Muscle of leg (tissue), 3 donors: ENCODE measurements at regions not wholly inside any gene's neighbourhood (a gene's known extent, or its start where the extent isn't known, plus 50 kb on each side); places are given as distances from the start of the nearest gene placed in this dataset.

Experiments
- DNase-seq: peaks from one replicate; pipeline ENCODE4 v3.0.0; 2013
- H3K27ac ChIP-seq: one replicate; pipeline ENCODE4 v1.5.1; 2013; ENCODE audit warnings: mild to moderate bottlenecking, low read length, control low read depth
- H3K27me3 ChIP-seq: one replicate; pipeline ENCODE4 v1.6.1; 2013; ENCODE audit warnings: low read length; ENCODE audit not compliant: control insufficient read depth, insufficient read depth
- H3K36me3 ChIP-seq: one replicate; pipeline ENCODE4 v1.6.1; 2013; ENCODE audit warnings: low read length; ENCODE audit not compliant: control insufficient read depth, insufficient read depth
- H3K4me1 ChIP-seq: one replicate; pipeline ENCODE4 v1.6.1; 2013; ENCODE audit warnings: low read length; ENCODE audit not compliant: control insufficient read depth, insufficient read depth
- H3K4me3 ChIP-seq: one replicate; pipeline ENCODE4 v1.5.1; 2013; ENCODE audit warnings: low read length, control low read depth
- H3K9me3 ChIP-seq: replicated peaks from 2 replicates; pipeline ENCODE4 v1.6.1; 2013; ENCODE audit warnings: low read depth, low read length; ENCODE audit not compliant: control insufficient read depth
- WGBS: methylation state at CpG from one replicate; pipeline ENCODE4 v1.1.5; 2013; ENCODE audit warnings: missing lambda C conversion rate; ENCODE audit not compliant: insufficient coverage; 5-methylcytosine and 5-hydroxymethylcytosine counted together

- Histone ChIP-seq H3K27me3 (peaks cover 11% of the 10 kb centered on the region), H3K27ac (no peak overlapping the region)
These were observed 95.8 kb upstream of the FOXA2 start for GRCh38 chr20:22680031-22680740.

GRCh38 chr20:22681591-22682248 is 97.3 kb upstream of the FOXA2 start:
- Histone ChIP-seq H3K9me3 (peaks cover 5% of the 10 kb centered on the region), H3K36me3 (no peaks in the 10 kb centered on the region), H3K4me3 (no peak overlapping the region), H3K27me3 (peaks cover 11% of the 10 kb centered on the region), H3K27ac (no peak overlapping the region), H3K4me1 (peaks cover 2% of the 10 kb centered on the region)
- 29% methylated on average over 2 of the region's 4 CpGs for WGBS
- DNase-seq: peak; percentile 13

More at GRCh38 chr20:22680031-22680740, 95.8 kb upstream of the FOXA2 start:
- Histone ChIP-seq H3K4me1 (no peaks in the 10 kb centered on the region), H3K9me3 (peaks cover 5% of the 10 kb centered on the region), H3K36me3 (no peaks in the 10 kb centered on the region), H3K4me3 (no peak overlapping the region)
- 60% methylated on average over 1 of the region's 9 CpGs for WGBS
- no peak for DNase-seq

- Histone ChIP-seq H3K27me3 (peaks cover 11% of the 10 kb centered on the region), H3K27ac (no peak overlapping the region), H3K9me3 (peaks cover 5% of the 10 kb centered on the region), H3K36me3 (no peaks in the 10 kb centered on the region), H3K4me1 (peaks cover 2% of the 10 kb centered on the region), H3K4me3 (no peak overlapping the region)
- no peak for DNase-seq
- WGBS: 65% methylated on average over 4 of the region's 6 CpGs
These were observed 98.0 kb upstream of the FOXA2 start for GRCh38 chr20:22682381-22682780.

- Histone ChIP-seq H3K4me1 (peaks cover 2% of the 10 kb centered on the region), H3K27ac (no peak overlapping the region), H3K4me3 (no peak overlapping the region), H3K27me3 (peaks cover 8% of the 10 kb centered on the region), H3K9me3 (no peaks in the 10 kb centered on the region), H3K36me3 (no peaks in the 10 kb centered on the region)
- WGBS: 39% methylated on average over 10 of the region's 12 CpGs
- peak; percentile 83 for DNase-seq
These were observed 99.8 kb upstream of the FOXA2 start for GRCh38 chr20:22684072-22684762.

GRCh38 chr20:22684763-22685443 is 100.5 kb upstream of the FOXA2 start:
- H3K27ac ChIP-seq: no peak overlapping the region

GRCh38 chr20:22686097-22686496 is 101.7 kb upstream of the FOXA2 start:
- Histone ChIP-seq H3K4me3 (no peak overlapping the region), H3K4me1 (peaks cover 2% of the 10 kb centered on the region), H3K36me3 (no peaks in the 10 kb centered on the region), H3K27ac (no peak overlapping the region), H3K9me3 (no peaks in the 10 kb centered on the region), H3K27me3 (peaks cover 8% of the 10 kb centered on the region)
- 41% methylated on average over 7 of the region's 7 CpGs for WGBS
- DNase-seq: peak; percentile 65

More at GRCh38 chr20:22684763-22685443, 100.5 kb upstream of the FOXA2 start:
- no peaks in the 10 kb centered on the region for H3K36me3 ChIP-seq
- H3K4me1 ChIP-seq: peaks cover 2% of the 10 kb centered on the region
- peaks cover 8% of the 10 kb centered on the region for H3K27me3 ChIP-seq
- H3K4me3 ChIP-seq: no peak overlapping the region
- no peak for DNase-seq
- H3K9me3 ChIP-seq: no peaks in the 10 kb centered on the region
- 83% methylated on average over 1 of the region's 7 CpGs for WGBS

GRCh38 chr20:22687676-22688349 is 103.4 kb upstream of the FOXA2 start:
- Histone ChIP-seq H3K36me3 (no peaks in the 10 kb centered on the region), H3K4me3 (no peak overlapping the region), H3K4me1 (peaks cover 5% of the 10 kb centered on the region), H3K9me3 (no peaks in the 10 kb centered on the region), H3K27me3 (peaks cover 3% of the 10 kb centered on the region), H3K27ac (no peak overlapping the region)
- no peak for DNase-seq
- WGBS: 73% methylated on average over 4 of the region's 6 CpGs

- peaks cover 5% of the 10 kb centered on the region for H3K4me1 ChIP-seq
These were observed 104.1 kb upstream of the FOXA2 start for GRCh38 chr20:22688485-22688884.

GRCh38 chr20:22689266-22689665 is 104.9 kb upstream of the FOXA2 start:
- Histone ChIP-seq H3K27me3 (no peaks in the 10 kb centered on the region), H3K4me3 (no peak overlapping the region), H3K9me3 (no peaks in the 10 kb centered on the region), H3K4me1 (peaks cover 5% of the 10 kb centered on the region), H3K27ac (no peak overlapping the region), H3K36me3 (no peaks in the 10 kb centered on the region)
- no peak for DNase-seq
- WGBS: 85% methylated on average over 5 of the region's 5 CpGs

More at GRCh38 chr20:22688485-22688884, 104.1 kb upstream of the FOXA2 start:
- Histone ChIP-seq H3K27me3 (no peaks in the 10 kb centered on the region), H3K4me3 (no peak overlapping the region), H3K27ac (no peak overlapping the region), H3K9me3 (no peaks in the 10 kb centered on the region), H3K36me3 (no peaks in the 10 kb centered on the region)
- no peak for DNase-seq
- WGBS: no CpG with 5 or more reads among the region's 2 CpGs
